Transverse colon (tissue), 4 donors: ENCODE measurements at regions not wholly inside any gene's neighbourhood (a gene's known extent, or its start where the extent isn't known, plus 50 kb on each side); places are given as distances from the start of the nearest gene placed in this dataset.

Experiments
- CTCF ChIP-seq, 5 experiments: fragments of 200-600 bp in 3 of 5; fragments of 450-650 bp in 2 of 5; sonication (generic) in 3 of 5; IDR thresholded peaks; 1 replicate in 2 of 5; 2 replicates in 3 of 5; pipeline ENCODE4 v1.5.1; 2016 to 2017; ENCODE audit warnings: antibody characterized with exemption in 5 of 5, inconsistent platforms in 3 of 5, mild to moderate bottlenecking in 2 of 5, moderate library complexity in 1 of 5
- POLR2AphosphoS5 ChIP-seq, 3 donors: sonication (generic); formaldehyde crosslinking; IDR thresholded peaks; one replicate each; pipeline ENCODE4 v1.6.1; 2016; ENCODE audit warnings: antibody characterized with exemption in 3 of 3

GRCh38 chr15:62509395-62509958, 344.4 kb upstream of the C2CD4B start:
- no peak for TF ChIP-seq CTCF (IDR thresholded peaks at IDR 0.05)
- TF ChIP-seq POLR2AphosphoS5 (IDR thresholded peaks at IDR 0.05): no peak
